SK-N-SH treated with all-trans-retinoic acid at 6 μM for 48 hours (cell line): ENCODE measurements at regions not wholly inside any gene's neighbourhood (a gene's known extent, or its start where the extent isn't known, plus 50 kb on each side); places are given as distances from the start of the nearest gene placed in this dataset.

ENCODE experiments used
- ATAC-seq: fragments of 200-7000 bp; cut with Tn5 transposase; 3 replicates; pipeline ENCODE4 v1.9.1; 2020; ENCODE audit warnings: mild to moderate bottlenecking, moderate library complexity
- ARNTL ChIP-seq: fragments of 450-650 bp; formaldehyde crosslinking; IDR thresholded peaks from 2 replicates; pipeline ENCODE4 v1.5.0; 2020; ENCODE audit warnings: low read depth, mild to moderate bottlenecking, moderate library complexity, borderline replicate concordance
- BACH2 ChIP-seq: fragments of 250-450 bp; sonication (Bioruptor Pico); IDR thresholded peaks from 2 replicates; pipeline ENCODE4 v1.9.0; 2021; ENCODE audit warnings: mild to moderate bottlenecking, borderline replicate concordance
- CREB5 ChIP-seq: fragments of 250-450 bp; sonication (Bioruptor Pico); IDR thresholded peaks from 2 replicates; pipeline ENCODE4 v1.5.1; 2020; ENCODE audit warnings: low read depth, mild to moderate bottlenecking, moderate library complexity
- CSRNP3 ChIP-seq: fragments of 250-450 bp; sonication (Bioruptor Pico); IDR thresholded peaks from 2 replicates; pipeline ENCODE4 v1.5.1; 2021; ENCODE audit warnings: mild to moderate bottlenecking, moderate library complexity
- ESRRG ChIP-seq: fragments of 250-450 bp; sonication (Bioruptor Pico); IDR thresholded peaks from 2 replicates; pipeline ENCODE4 v1.6.1; 2021; ENCODE audit warnings: mild to moderate bottlenecking
- GLIS3 ChIP-seq: fragments of 250-450 bp; sonication (Bioruptor Pico); IDR thresholded peaks from 2 replicates; pipeline ENCODE4 v1.5.0; 2020; ENCODE audit warnings: mild to moderate bottlenecking, moderate library complexity
- OSR1 ChIP-seq: fragments of 250-450 bp; sonication (Bioruptor Pico); IDR thresholded peaks from 2 replicates; pipeline ENCODE4 v1.8.0; 2022; ENCODE audit warnings: moderate library complexity, mild to moderate bottlenecking, inconsistent platforms
- PATZ1 ChIP-seq: fragments of 250-450 bp; sonication (Bioruptor Pico); IDR thresholded peaks from 2 replicates; pipeline ENCODE4 v1.8.0; 2020; ENCODE audit warnings: mild to moderate bottlenecking, moderate library complexity, borderline replicate concordance
- POU6F1 ChIP-seq: fragments of 250-450 bp; sonication (Bioruptor Pico); IDR thresholded peaks from 2 replicates; pipeline ENCODE4 v1.8.0; 2021; ENCODE audit warnings: low read depth, mild to moderate bottlenecking, moderate library complexity, borderline replicate concordance
- PPARA ChIP-seq: fragments of 250-450 bp; sonication (Bioruptor Pico); IDR thresholded peaks from 2 replicates; pipeline ENCODE4 v1.5.0; 2020; ENCODE audit warnings: mild to moderate bottlenecking, borderline replicate concordance
- RARB ChIP-seq: fragments of 250-450 bp; sonication (Bioruptor Pico); IDR thresholded peaks from 2 replicates; pipeline ENCODE4 v1.8.0; 2021; ENCODE audit warnings: mild to moderate bottlenecking, moderate library complexity
- SNAI2 ChIP-seq: fragments of 250-450 bp; sonication (Bioruptor Pico); IDR thresholded peaks from 2 replicates; pipeline ENCODE4 v1.5.0; 2020; ENCODE audit warnings: mild to moderate bottlenecking, moderate library complexity
- TCF4 ChIP-seq: fragments of 250-450 bp; sonication (Bioruptor Pico); IDR thresholded peaks from 2 replicates; pipeline ENCODE4 v1.8.0; 2021; ENCODE audit warnings: mild to moderate bottlenecking, moderate library complexity, borderline replicate concordance
- TOX ChIP-seq: fragments of 250-450 bp; sonication (Bioruptor Pico); IDR thresholded peaks from 2 replicates; pipeline ENCODE4 v1.8.0; 2021; ENCODE audit warnings: mild to moderate bottlenecking, moderate library complexity, borderline replicate concordance
- TSHZ2 ChIP-seq: fragments of 250-450 bp; sonication (Bioruptor Pico); IDR thresholded peaks from 2 replicates; pipeline ENCODE4 v1.5.0; 2020; ENCODE audit warnings: mild to moderate bottlenecking, moderate library complexity
- ZFP30 ChIP-seq: fragments of 450-650 bp; formaldehyde crosslinking; IDR thresholded peaks from 2 replicates; pipeline ENCODE4 v1.5.0; 2022; ENCODE audit warnings: mild to moderate bottlenecking, moderate library complexity
- ZNF565 ChIP-seq: fragments of 450-650 bp; formaldehyde crosslinking; conservative IDR thresholded peaks from 2 replicates; pipeline ENCODE4 v1.5.0; 2020; ENCODE audit warnings: low read depth, mild to moderate bottlenecking, moderate library complexity
- ZNF8 ChIP-seq: fragments of 450-650 bp; formaldehyde crosslinking; IDR thresholded peaks from 2 replicates; pipeline ENCODE4 v1.5.0; 2020; ENCODE audit warnings: mild to moderate bottlenecking, moderate library complexity

- ATAC-seq, result no peak
- no peak for TF ChIP-seq PPARA (CRISPR knock-in tag)
- no peak for TF ChIP-seq BACH2 (CRISPR knock-in tag)
- TF ChIP-seq, all 23 proteins: peak for 0
Measured at GRCh38 chr5:39479537-39479936, 54.8 kb upstream of the DAB2 start.

- TF ChIP-seq CREB5 (no peak), PATZ1 (no peak), ZNF565 (CRISPR knock-in tag) (no peak), GLIS3 (CRISPR knock-in tag) (no peak), ZFP30 (CRISPR knock-in tag) (no peak), POU6F1 (CRISPR knock-in tag) (no peak), ZNF8 (CRISPR knock-in tag) (no peak), ESRRG (CRISPR knock-in tag) (no peak), ARNTL (CRISPR knock-in tag) (no peak), TCF4 (CRISPR knock-in tag) (no peak), RARB (CRISPR knock-in tag) (no peak), TOX (CRISPR knock-in tag) (no peak), TSHZ2 (CRISPR knock-in tag) (no peak), CSRNP3 (no peak), SNAI2 (CRISPR knock-in tag) (no peak), OSR1 (no peak)
- ATAC-seq, result no peak
Measured at GRCh38 chr5:39478863-39479262, 54.1 kb upstream of the DAB2 start.

- ATAC-seq, result peak; percentile 22
- TF ChIP-seq OSR1 (no peak), CREB5 (no peak)
- TF ChIP-seq, all 23 proteins: peak for 0
Measured at GRCh38 chr5:39476843-39477220, 52.1 kb upstream of the DAB2 start.
